A549 (cell line): ENCODE measurements at regions not wholly inside any gene's neighbourhood (a gene's known extent, or its start where the extent isn't known, plus 50 kb on each side); places are given as distances from the start of the nearest gene placed in this dataset.

Source experiments
- ATAC-seq, 2 experiments: fragments of 200-7000 bp in 1 of 2; fragments of >200 bp in 1 of 2; cut with Nextera tagmentation in 1 of 2; cut with Tn5 transposase in 1 of 2; 3 replicates each; pipeline versions ENCODE4 v1.8.0 to v1.9.1; 2018 to 2020; ENCODE audit warnings: mild to moderate bottlenecking in 1 of 2, moderate library complexity in 1 of 2
- CTCF ChIA-PET: fragments of 300-600 bp; sonication (Branson Sonifier 250); formaldehyde crosslinking; extraction: SDS; loops from one replicate; lab custom pipeline; 2021; ENCODE audit warnings: antibody characterized with exemption, inconsistent platforms; lab: Yijun Ruan, JAX
- POLR2A ChIA-PET: fragments of 350-600 bp; formaldehyde crosslinking; extraction: SDS; loops from one replicate; lab custom pipeline; 2021; ENCODE audit warnings: antibody characterized with exemption, inconsistent platforms; lab: Yijun Ruan, JAX
- DNase-seq, 2 experiments: peaks; one replicate each; pipeline versions ENCODE4 v3.0.0 to v3.0.0-alpha.2; 2011 to 2016; ENCODE audit warnings: low read depth in 1 of 2, low spot score in 1 of 2
- FAIRE-seq: peaks from 2 replicates; lab custom pipeline; 2011; peaks lifted over from hg19 to GRCh38; lab: Jason Lieb, UNC
- H3K27ac ChIP-seq, 2 experiments: fragments of >200 bp; sonication (Bioruptor Twin); formaldehyde crosslinking; 3 replicates each; pipeline ENCODE4 v1.5.1; 2016 to 2017
- H3K4me1 ChIP-seq: fragments of >200 bp; sonication (Bioruptor Twin); formaldehyde crosslinking; 3 replicates; pipeline ENCODE4 v1.6.1; 2016
- H3K4me2 ChIP-seq: fragments of >200 bp; sonication (Bioruptor Twin); formaldehyde crosslinking; 3 replicates; pipeline ENCODE4 v1.6.1; 2016
- H3K4me3 ChIP-seq: fragments of >200 bp; sonication (Bioruptor Twin); formaldehyde crosslinking; 3 replicates; pipeline ENCODE4 v1.5.1; 2016
- H3K9me3 ChIP-seq: fragments of >200 bp; sonication (Bioruptor Twin); formaldehyde crosslinking; 3 replicates; pipeline ENCODE4 v1.6.1; 2016
- CEBPB ChIP-seq, 2 experiments: fragments of >200 bp in 1 of 2; sonication (Bioruptor Twin) in 1 of 2; formaldehyde crosslinking in 1 of 2; IDR thresholded peaks; 2 replicates each; pipeline ENCODE4 v1.6.1; 2012 to 2016
- CHD2 ChIP-seq: fragments of 150-350 bp; IDR thresholded peaks from 2 replicates; pipeline ENCODE4 v1.6.1; 2014; ENCODE audit warnings: low read length; ENCODE audit not compliant: partially characterized antibody
- EHF ChIP-seq: fragments of 250-450 bp; sonication (Bioruptor Pico); IDR thresholded peaks from 2 replicates; pipeline ENCODE4 v1.5.0; 2020; ENCODE audit warnings: mild to moderate bottlenecking
- EHMT2 ChIP-seq: fragments of 200-600 bp; sonication (generic); IDR thresholded peaks from 2 replicates; pipeline ENCODE4 v1.6.1; 2016; ENCODE audit warnings: antibody characterized with exemption, low read depth, mild to moderate bottlenecking, moderate library complexity
- FOSL2 ChIP-seq, 2 experiments: fragments of 450-650 bp in 1 of 2; fragments of >200 bp in 1 of 2; sonication (Bioruptor Twin) in 1 of 2; formaldehyde crosslinking; IDR thresholded peaks; 2 replicates each; pipeline versions ENCODE4 v1.5.0 to v1.6.1; 2016 to 2020; ENCODE audit warnings: mild to moderate bottlenecking in 1 of 2, moderate library complexity in 1 of 2
- HOXB13 ChIP-seq: fragments of 250-450 bp; sonication (Bioruptor Pico); IDR thresholded peaks from 2 replicates; pipeline ENCODE4 v1.5.0; 2020; ENCODE audit warnings: low read depth, mild to moderate bottlenecking, moderate library complexity
- JUNB ChIP-seq: fragments of >200 bp; sonication (Bioruptor Twin); formaldehyde crosslinking; IDR thresholded peaks from 2 replicates; pipeline ENCODE4 v1.6.1; 2016
- NFE2L2 ChIP-seq: fragments of 150-350 bp; conservative IDR thresholded peaks from 2 replicates; pipeline ENCODE4 v1.6.1; 2014; ENCODE audit warnings: low read length
- PBX3 ChIP-seq: IDR thresholded peaks from 2 replicates; pipeline ENCODE4 v1.6.1; 2012
- POLR2AphosphoS2 ChIP-seq: conservative IDR thresholded peaks from 2 replicates; pipeline ENCODE4 v1.6.1; 2012; ENCODE audit warnings: low read length, improper control_type of control experiment, inconsistent platforms
- RCOR1 ChIP-seq: fragments of 150-350 bp; IDR thresholded peaks from 2 replicates; pipeline ENCODE4 v1.6.1; 2014; ENCODE audit warnings: antibody characterized with exemption, low read length, low read depth
- RNF2 ChIP-seq: fragments of 200-600 bp; sonication (generic); IDR thresholded peaks from 2 replicates; pipeline ENCODE4 v1.6.1; 2016; ENCODE audit warnings: low read depth, mild to moderate bottlenecking, antibody characterized with exemption, moderate library complexity, borderline replicate concordance
- TFCP2L1 ChIP-seq: fragments of 250-450 bp; sonication (Bioruptor Pico); IDR thresholded peaks from 2 replicates; pipeline ENCODE4 v1.5.0; 2021; ENCODE audit warnings: mild to moderate bottlenecking
- ZNF302 ChIP-seq: fragments of 250-450 bp; sonication (Bioruptor Pico); IDR thresholded peaks from 2 replicates; pipeline ENCODE4 v1.9.0; 2021; ENCODE audit warnings: inconsistent platforms, mild to moderate bottlenecking, moderate library complexity
- ZSCAN20 ChIP-seq: fragments of 250-450 bp; sonication (Bioruptor Pico); IDR thresholded peaks from 2 replicates; pipeline ENCODE4 v1.8.0; 2022; ENCODE audit warnings: mild to moderate bottlenecking, moderate library complexity
- WGBS: methylation state at CpG from one replicate; pipeline ENCODE4 v1.1.6; 2017; ENCODE audit errors: missing lambda C conversion rate; 5-methylcytosine and 5-hydroxymethylcytosine counted together
- TF ChIP-seq, protein P1 (sequence below): fragments of >200 bp; sonication (Bioruptor Twin); formaldehyde crosslinking; IDR thresholded peaks from 3 replicates; pipeline ENCODE4 v1.6.1; 2016
- TF ChIP-seq, protein P2 (sequence below): fragments of >200 bp; sonication (Bioruptor Twin); formaldehyde crosslinking; IDR thresholded peaks from 3 replicates; pipeline ENCODE4 v1.5.1; 2016

GRCh38 chr12:39235990-39236767, 206.7 kb downstream of the KIF21A start:
- peaks cover 24% of the 10 kb centered on the region for H3K4me1 ChIP-seq
- CTCF ChIA-PET = no interaction called here
- ATAC-seq (peak; percentile 62 to 76; a peak in 4 of 6 replicates), FAIRE-seq (peak; percentile 46), DNase-seq (no peak)
- no peak for TF ChIP-seq FOSL2 (IDR thresholded peaks at IDR 0.05)
- TF ChIP-seq FOSL2 (CRISPR knock-in tag; IDR thresholded peaks at IDR 0.05) = 0 out of 2 replicates have a peak, but pooled peaks have one; percentile 20
- TF ChIP-seq, protein P1, sequence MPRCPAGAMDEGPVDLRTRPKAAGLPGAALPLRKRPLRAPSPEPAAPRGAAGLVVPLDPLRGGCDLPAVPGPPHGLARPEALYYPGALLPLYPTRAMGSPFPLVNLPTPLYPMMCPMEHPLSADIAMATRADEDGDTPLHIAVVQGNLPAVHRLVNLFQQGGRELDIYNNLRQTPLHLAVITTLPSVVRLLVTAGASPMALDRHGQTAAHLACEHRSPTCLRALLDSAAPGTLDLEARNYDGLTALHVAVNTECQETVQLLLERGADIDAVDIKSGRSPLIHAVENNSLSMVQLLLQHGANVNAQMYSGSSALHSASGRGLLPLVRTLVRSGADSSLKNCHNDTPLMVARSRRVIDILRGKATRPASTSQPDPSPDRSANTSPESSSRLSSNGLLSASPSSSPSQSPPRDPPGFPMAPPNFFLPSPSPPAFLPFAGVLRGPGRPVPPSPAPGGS = no peak
- 86% methylated on average over 4 of the region's 4 CpGs for WGBS
- no peak overlapping the region for H3K4me3 ChIP-seq
- H3K9me3 ChIP-seq = no peaks in the 10 kb centered on the region
- H3K4me2 ChIP-seq = peak overlapping the region; percentile 51
- POLR2A ChIA-PET = no interaction called here
- peak overlapping the region in 1 of 2 experiments; percentile 19; a peak in 1 of 6 replicates for H3K27ac ChIP-seq

DNA sequence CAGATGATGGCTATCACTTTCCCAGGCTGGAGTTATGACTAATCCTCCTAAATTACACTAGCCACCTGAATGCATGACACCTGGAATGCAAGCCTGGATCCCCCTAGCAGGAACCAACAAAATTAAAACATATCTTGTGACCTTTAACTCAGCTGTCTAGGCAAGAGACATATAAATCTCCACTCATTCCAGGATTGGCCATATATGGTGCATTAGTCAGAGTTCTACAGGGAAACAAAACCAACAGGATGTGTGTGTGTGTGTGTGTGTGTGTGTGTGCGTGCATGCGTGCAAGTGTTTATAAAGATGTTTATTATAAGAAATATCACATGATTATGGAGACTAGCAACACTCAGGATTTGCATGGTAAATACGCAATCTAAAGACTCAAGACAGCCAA, 212.8 kb downstream of the KIF21A start:
- DNase-seq = peak in 1 of 2 experiments; percentile 12

GRCh38 chr12:39227218-39227617, 215.7 kb downstream of the KIF21A start:
- Histone ChIP-seq H3K4me1 (no peaks in the 10 kb centered on the region), H3K9me3 (no peaks in the 10 kb centered on the region), H3K27ac (no peak overlapping the region), H3K4me3 (no peak overlapping the region), H3K4me2 (no peak overlapping the region)
- ChIA-PET CTCF (no interaction called here), POLR2A (no interaction called here)
- DNase-seq (no peak), ATAC-seq (no peak), FAIRE-seq (no peak)
- TF ChIP-seq HOXB13 (CRISPR knock-in tag) (no peak), CEBPB (IDR thresholded peaks at IDR 0.05) (no peak), ZNF302 (CRISPR knock-in tag) (no peak), FOSL2 (IDR thresholded peaks at IDR 0.05) (no peak), FOSL2 (CRISPR knock-in tag; IDR thresholded peaks at IDR 0.05) (no peak)
- 22% methylated on average over 2 of the region's 2 CpGs for WGBS

More for the DNA sequence above, 212.8 kb downstream of the KIF21A start:
- POLR2A ChIA-PET = no interaction called here
- no peak for FAIRE-seq
- Histone ChIP-seq H3K4me2 (no peak overlapping the region), H3K4me1 (no peaks in the 10 kb centered on the region), H3K27ac (no peak overlapping the region), H3K9me3 (no peaks in the 10 kb centered on the region)
- CTCF ChIA-PET = interaction anchor here (1.9 kb wide), 1 partner anchor 84 kb away, joined by 6 read pairs; no protein-coding TSS in a partner anchor
- ATAC-seq = no peak
- TF ChIP-seq JUNB = no peak
- no peak for TF ChIP-seq ZSCAN20 (CRISPR knock-in tag)
- TF ChIP-seq, protein P2, sequence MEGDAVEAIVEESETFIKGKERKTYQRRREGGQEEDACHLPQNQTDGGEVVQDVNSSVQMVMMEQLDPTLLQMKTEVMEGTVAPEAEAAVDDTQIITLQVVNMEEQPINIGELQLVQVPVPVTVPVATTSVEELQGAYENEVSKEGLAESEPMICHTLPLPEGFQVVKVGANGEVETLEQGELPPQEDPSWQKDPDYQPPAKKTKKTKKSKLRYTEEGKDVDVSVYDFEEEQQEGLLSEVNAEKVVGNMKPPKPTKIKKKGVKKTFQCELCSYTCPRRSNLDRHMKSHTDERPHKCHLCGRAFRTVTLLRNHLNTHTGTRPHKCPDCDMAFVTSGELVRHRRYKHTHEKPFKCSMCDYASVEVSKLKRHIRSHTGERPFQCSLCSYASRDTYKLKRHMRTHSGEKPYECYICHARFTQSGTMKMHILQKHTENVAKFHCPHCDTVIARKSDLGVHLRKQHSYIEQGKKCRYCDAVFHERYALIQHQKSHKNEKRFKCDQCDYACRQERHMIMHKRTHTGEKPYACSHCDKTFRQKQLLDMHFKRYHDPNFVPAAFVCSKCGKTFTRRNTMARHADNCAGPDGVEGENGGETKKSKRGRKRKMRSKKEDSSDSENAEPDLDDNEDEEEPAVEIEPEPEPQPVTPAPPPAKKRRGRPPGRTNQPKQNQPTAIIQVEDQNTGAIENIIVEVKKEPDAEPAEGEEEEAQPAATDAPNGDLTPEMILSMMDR = no peak
- TF ChIP-seq CHD2 = no peak
- no peak for TF ChIP-seq TFCP2L1 (CRISPR knock-in tag)
- TF ChIP-seq NFE2L2 = no peak
- TF ChIP-seq PBX3 = no peak
- no peak for TF ChIP-seq EHF (CRISPR knock-in tag)
- TF ChIP-seq RNF2 = no peak
- TF ChIP-seq EHMT2 = no peak
- TF ChIP-seq POLR2AphosphoS2 = no peak
- TF ChIP-seq RCOR1 = no peak
- TF ChIP-seq, all 56 proteins: peak for 0
- 81% methylated on average over 3 of the region's 3 CpGs for WGBS
- H3K4me3 ChIP-seq = no peak overlapping the region
